Ammon's horn (tissue), 1 donor: ENCODE measurements at regions not wholly inside any gene's neighbourhood (a gene's known extent, or its start where the extent isn't known, plus 50 kb on each side); places are given as distances from the start of the nearest gene placed in this dataset.
A peak's percentile ranks its signal among the peaks of the same experiment; 100 is the strongest.
"Not testable (repeated sequence)": the region's sequence is repeated elsewhere in the genome, so short reads cannot be mapped to it uniquely, and the experiment has no call there.

ENCODE experiments used
- DNase-seq: peaks from one replicate; pipeline ENCODE4 v3.0.0-alpha.2; 2016; ENCODE audit warnings: low spot score

DNA sequence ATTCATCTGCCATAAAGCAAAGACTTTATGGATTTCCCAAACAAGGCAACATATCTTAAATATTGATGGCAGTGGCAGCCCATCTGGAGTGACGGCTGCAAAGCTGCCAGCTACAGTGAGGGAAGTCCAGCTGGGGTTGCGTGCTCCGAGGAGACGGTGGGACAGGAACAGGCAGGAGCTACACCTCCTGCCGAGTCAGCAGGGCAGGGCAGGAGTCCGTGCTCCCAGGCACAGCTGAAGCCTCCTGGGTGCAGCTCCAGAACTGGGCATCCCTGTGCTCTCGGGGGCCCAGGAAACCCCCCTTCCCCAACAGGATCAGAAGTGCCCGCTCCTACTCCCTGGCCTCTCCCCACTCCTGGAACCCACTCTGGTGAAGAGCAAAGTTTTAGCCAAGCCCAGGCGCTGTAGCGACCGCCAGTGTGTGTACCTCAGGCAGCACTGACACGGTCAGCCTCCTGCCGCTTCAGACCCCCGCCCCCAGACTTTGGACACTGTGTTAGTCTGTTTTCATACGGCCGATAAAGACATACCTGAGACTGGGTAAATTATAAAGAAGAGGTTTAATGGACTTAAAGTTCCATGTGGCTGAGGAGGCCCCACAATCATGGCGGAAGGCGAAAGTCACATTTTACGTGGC is 556.4 kb upstream of the CCDC54 start:
- no peak for DNase-seq

DNA sequence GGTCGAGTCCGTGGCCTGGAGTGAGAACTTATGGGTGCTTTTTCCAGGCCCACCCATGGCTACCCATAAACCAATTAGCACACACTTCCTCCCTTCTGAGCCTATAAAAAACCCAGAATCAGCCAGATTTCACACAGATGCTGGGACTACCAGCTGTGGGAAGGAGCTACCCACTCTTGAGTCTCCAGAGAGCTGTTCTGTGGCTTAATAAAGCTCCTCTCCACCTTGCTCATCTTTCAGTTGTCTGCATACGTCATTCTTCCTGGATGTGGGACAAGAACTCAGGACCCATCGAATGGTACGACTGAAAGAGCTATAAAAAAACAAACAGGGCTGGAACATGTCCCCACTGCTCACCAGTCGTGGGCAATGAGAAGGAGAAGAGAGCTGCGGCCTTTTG is 555.4 kb upstream of the CCDC54 start:
- no peak for DNase-seq

DNA sequence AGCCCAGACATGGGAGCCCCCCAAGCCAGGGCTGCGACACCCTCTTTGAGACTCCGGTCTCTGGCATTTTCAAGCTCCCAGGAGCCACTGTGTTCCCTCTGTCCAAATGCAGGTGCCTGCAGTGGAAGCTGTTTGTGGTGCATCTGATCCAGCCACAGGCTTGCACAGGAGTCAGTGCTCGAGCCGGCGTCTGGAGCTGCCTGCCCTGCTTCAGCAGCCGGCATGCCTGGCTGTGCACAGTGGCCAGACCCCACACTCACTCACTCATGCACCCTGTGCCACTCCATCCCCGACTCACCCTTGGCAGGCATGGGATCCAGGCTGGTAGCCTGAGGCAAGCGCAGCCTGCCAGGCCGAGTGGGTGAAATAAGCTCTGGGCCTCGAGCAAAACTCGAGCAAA is 555.0 kb upstream of the CCDC54 start:
- no peak for DNase-seq

DNA sequence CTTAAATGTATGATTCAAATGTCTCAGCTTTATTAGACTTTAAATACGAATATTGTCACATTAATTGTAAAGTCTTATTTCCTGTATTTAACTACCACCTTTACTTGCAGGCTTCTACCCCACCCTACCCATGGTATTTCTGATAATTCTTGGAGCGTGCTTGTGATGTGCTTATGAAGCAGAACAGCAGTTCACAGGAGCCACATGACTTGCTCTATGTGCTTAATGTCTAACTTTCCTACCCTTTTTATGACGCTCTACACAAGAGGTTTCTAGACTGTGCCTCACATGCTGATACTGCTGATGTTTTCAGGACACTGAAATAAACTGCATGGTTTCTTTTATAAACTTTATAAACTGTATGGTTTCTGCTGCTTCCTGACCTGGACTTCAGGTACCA is 553.5 kb upstream of the CCDC54 start:
- no peak for DNase-seq

DNA sequence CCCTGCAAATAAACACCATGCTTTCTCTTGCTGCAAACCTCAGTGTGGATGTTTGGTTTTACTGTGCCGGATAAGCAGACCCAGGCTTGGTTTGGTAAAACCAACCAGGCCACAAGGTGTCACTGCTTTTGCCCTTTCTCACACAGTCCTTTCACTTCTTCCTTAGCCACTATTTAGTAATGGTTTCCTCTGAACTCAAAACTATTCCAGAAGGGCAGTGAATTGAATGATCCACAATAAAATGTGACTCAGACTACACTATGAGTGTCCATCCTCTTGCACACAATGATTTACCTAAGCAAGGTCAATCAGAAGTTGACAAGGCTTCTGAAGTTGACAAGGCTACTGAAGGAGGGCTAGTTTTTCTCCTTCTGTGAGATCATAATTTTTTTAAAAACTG is 552.4 kb upstream of the CCDC54 start:
- DNase-seq = peak; percentile 39

DNA sequence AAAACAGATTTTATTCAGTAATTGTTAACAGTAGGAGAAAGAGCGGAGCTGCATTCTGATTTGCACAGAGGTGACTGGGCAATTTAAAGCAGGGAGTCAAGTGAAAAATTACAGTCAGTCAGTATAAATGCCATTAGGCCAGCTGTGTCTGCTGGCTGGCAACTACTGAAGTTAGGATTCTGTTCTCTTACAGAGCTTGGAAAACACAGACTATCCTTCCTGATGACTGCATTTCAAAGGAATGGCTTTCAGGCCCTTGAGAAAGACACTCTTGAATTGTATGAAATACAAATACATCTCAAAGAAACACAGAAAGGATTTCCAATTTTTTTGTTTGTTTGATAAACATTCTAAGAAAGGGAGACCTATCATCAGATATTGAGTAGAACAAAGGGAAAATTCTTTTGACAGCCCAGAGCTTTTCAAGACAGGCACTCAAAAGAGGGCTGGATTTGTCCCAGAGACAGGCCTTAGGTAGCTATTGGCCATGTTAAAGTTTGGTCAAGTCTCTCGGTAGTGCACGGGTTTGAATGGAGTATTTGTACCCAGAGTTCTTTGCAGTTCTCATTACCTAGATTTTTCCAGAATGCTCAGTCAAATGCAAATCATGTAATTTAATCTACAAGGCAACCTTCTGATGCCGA is 551.2 kb upstream of the CCDC54 start:
- DNase-seq = no peak

DNA sequence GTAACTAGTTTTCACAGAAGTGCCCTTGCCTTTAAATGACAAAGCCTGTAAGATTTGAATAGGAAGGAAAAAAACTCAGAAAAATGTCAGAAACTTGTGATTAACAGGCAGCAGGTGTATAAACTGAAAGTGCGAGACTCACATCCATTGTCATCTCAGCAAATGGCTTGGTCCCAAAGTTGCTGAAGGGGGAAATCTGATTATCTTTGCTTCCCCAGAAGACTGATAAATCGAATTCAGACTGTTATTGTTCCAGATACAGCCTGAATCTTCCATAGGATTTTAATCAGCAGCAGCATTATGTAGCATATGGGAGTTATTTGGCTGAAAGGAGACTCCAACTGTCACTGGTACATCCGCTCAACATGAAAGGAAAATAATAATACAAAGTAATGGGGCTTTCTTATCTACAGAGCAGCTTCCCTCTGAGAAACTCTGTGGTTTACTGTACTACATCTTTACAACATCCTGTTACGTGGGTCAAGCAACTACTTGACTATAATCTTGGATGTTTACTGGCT is 550.4 kb upstream of the CCDC54 start:
- no peak for DNase-seq

DNA sequence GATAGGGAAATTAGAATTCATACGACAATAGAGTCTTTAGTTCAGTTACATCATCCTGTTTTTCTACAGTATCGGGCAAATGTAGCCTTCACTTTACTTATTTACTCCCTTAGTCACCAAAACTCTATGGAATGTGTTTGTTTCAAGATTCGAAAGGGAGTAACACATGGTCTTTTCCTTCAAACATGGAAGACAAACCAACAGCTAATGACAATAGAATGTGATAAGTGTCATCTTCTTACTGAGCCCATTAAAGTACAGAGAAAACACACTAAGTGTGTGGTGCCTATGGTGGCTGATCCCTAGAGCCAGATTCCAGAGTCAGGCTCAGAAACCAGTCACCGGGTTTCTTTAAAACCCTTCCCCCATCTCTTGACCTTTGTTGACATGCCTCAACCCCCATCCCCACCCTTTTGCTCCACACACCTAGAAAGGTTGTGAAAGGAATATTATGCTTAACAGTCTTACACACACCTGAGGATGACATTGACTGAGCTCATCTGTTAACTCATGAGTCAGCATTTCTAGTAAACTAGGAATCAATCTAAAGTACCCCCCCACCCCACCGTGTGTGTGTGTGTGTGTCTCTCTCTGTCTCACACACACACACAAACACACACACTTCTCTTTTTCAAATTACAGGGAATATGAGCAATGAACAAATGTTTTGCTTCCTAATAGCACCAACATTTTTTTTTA is 549.6 kb upstream of the CCDC54 start:
- DNase-seq = no peak

DNA sequence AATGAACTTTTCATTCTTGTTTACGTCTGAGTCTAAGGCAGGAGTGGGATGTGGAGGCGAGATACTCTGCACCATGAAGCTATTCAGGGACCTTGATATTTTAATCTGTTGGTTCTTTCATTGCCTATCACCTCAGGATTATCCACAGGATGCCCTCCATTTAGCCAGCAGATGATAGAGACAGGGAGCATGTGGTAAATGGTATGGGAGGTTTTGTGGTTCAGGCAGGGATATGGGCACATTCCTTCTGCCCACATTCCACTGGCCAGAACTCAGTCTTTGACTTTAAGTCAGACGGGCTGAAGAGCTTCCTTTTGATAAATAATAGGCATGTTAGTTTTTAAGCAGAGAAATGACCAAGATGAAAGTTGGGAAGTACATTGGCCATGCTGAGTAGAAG is 548.0 kb upstream of the CCDC54 start:
- DNase-seq = no peak

DNA sequence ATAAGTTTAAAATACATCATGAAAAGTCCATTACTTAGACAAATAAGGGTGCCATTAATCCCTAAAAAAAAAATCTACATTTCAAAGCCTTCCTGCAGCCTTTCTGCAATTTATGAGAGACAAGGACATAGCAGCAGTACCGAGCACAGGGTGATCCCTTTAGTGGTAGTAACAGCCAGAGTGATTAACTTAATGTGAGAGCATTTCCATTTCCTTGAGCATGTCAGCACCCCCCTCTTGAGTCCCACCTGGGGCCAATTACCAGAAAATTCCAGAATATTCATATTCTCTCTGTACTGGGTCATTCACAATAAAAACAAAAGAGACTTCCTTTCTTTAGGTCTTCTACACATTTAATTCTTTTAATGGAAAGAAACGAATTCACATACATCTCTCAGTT is 546.9 kb upstream of the CCDC54 start:
- DNase-seq = no peak

DNA sequence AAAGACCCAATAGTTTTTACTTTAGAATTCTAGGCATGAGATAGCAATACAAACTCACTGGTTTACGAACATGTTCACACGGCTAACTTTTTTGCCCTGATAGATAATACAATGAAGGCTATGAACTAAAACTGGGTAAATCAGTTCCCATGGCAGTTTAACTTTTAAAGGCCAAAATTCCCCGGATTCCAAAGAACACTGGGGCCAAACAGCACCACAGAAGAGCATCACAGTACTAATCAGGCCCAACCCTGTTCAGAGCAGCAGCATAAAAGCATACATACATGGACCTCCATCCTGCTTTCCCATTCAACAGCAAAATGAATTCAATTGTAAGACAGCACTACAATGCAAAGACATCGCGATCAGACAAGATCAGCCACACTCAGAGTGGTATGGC is 540.3 kb upstream of the CCDC54 start:
- DNase-seq = no peak

DNA sequence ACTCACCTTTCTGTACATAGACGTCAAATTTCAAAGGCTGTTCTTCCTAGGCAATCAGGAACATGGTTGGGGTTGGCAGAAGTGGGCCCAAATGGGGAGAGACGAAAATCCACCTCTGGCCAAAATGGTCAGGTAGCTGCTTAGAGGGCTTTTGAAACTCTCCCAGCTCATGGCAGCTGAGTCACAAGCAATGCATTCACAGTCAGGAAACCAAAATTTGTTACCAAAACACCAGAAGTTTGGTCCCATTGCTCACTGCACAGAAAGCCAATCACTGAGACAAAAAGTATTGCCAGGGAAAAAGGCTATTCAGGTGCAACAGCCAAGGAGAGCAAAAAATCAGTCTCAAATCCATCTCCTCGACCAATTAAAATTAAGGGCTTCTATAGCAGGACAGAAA is 539.6 kb upstream of the CCDC54 start:
- DNase-seq = no peak

DNA sequence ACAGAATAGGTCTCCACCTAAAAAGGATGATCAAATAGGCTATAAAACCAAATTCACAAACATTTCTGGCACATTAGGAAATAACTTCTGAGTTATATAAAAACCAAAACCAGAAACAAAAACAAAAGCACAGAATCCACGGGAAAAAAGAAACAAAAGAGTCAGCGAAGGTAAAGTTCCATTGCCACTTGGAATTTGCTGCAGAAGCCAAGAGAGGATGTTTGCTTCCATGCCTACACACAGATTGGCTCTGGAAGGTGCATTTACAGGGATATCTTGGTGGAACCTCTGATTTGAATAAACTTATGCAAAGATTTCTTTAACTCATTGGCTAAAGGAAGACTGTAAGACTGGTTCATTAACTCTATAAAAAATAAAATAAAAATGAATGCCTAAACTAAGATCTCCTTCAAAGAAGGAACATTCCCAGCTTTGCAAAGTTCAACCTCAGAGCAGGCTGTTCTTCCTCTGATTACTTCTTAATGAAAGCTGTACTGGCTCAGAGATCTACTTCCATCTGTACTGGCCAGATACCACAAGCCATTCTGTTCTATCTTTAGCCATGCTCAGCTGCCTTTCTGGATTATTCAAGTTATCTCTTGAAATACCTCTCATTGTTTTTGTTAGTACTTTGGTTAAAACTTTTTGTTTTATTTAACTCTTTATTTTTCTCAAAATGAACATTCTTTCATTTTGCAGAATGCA is 537.5 kb upstream of the CCDC54 start:
- no peak for DNase-seq

DNA sequence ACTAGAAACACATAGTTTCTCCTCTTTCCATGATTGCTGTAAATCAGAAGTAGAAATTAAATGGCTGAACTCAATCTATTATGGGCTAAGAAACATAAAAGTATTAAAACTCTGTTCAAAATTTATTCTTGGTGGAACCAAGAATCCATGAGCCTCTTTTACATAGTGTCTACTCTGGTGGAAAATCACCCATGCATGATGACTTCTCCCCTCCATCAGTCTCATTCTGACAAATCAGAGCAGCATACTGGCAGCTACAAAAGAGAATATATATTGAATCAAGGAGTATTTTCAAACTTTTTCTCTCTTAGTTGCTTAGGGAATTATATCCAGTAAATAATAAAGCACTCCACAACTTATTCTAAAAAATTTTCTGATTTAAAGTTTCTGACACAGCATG is 536.9 kb upstream of the CCDC54 start:
- no peak for DNase-seq

DNA sequence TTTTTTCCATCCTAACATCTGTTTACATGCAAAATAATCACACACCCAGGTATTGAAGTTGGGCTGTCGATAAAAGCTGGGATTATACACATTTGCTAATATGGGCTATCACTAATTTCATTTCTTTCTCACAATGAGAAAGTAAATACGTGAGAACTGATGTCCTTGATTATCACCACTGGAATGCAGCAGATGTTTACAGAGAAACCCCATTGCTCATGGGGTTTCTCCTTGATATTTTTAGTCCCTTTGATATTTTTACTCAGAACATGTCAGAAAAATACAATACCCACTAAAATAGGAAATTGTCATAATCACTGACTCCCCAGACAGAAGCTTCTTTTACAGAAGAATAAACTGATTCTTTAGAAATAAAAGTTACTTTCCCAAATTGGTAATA is 535.1 kb upstream of the CCDC54 start:
- no peak for DNase-seq

DNA sequence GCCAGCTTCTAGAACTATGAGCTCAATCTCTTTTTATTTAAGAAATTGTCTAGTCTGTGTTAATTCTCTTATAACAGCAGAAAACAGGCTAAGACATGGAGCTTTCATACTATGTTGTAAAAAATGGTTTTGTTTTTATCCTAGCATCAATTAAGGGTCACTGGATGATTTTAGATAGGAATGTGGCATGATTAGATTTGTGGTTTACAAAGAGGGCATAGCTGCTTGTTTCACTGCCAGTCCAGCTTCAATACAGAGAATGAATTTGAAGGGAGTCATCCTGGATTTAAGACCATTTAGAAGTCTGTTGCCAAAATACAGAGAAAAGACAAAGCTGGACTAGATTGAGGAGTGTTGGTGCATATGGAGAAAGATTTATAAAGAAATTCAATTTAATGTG is 532.6 kb upstream of the CCDC54 start:
- DNase-seq = no peak

DNA sequence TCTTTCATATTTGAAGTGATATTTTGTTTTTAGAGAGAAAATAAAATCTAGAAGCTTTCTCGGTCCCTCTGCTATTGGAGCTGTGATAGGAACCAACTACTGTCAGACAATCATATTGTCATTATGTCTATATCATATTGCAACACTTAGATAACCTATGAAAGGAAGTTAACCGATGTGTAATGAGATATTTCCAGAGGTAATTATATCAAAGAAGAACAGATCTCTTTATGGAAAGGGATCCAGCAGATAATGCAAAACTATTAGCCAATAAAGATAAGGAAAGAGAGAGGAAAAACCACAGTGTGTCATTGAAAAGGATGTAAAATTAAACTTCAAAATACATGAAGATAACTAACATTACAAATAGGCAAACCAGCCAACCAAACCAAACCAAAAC is 529.1 kb upstream of the CCDC54 start:
- no peak for DNase-seq

DNA sequence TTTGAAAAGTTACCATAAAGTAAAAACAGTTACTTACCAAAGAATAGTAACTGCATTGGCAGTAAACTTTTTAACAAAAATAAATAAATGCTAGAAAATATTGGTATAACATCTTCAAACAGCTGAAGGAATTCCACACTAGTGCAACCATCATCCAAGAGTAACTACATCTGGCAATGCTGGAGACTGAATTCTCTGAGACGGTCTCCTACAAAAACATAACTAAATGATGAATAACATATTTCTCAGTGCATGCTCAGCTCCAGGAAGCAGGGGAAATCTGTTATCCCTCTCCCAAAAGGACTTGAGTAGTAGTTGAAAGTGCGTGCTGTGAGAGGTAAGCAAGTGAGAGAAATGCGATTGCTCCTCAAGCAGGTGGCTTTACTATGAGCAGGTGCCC is 526.8 kb upstream of the CCDC54 start:
- no peak for DNase-seq

DNA sequence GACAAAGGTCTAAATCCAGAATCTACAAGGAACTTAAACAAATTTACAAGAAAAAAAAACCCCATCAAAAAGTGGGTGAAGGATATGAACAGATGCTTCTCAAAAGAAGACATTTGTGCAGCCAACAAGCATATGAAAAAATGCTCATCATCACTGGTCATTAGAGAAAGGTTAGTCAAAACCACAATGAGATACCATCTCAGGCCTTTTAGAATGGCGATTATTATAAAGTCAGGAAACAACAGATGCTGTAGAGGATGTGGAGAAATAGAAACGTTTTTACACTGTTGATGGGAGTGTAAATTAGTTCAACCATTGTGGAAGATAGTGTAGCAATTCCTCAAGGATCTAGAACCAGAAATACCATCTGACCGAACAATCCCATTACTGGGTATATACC is 518.9 kb upstream of the CCDC54 start:
- DNase-seq = not testable (repeated sequence)

DNA sequence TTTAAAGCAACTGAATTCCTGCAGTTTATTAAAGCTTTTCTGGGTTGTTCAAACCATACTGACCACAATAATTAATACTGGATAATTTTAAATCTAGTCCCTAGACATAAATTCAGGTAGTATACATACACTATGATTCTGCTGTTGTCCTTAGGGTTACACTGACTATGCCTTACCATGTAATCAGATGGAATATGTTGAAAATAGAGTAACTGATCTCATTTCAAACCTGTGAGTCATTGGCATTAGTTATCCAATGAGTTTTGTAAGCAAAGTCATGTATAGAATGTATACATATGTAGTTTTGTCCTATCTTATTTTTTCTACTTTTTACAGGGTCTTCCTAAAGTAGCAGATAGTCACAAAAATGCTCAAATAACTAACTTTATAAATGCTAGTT is 517.1 kb upstream of the CCDC54 start:
- no peak for DNase-seq

DNA sequence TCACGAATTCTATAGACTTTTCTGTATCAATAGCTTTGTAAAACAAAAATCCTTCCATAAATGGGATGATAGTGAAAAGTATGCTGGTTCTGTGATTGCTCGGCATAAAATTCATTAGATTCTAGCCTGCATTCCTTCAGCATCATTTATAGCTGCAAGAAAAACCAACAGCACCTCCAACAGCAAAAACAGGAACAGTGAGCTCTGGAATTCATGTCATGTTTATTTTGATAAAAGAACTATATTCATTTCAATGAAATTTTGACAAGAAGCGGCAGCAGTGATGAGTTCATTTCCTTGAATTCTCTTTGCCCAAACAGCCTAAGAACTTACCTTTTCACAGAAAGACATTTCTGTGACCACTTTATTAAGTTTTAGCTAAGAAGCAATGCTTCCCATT is 515.2 kb upstream of the CCDC54 start:
- no peak for DNase-seq

DNA sequence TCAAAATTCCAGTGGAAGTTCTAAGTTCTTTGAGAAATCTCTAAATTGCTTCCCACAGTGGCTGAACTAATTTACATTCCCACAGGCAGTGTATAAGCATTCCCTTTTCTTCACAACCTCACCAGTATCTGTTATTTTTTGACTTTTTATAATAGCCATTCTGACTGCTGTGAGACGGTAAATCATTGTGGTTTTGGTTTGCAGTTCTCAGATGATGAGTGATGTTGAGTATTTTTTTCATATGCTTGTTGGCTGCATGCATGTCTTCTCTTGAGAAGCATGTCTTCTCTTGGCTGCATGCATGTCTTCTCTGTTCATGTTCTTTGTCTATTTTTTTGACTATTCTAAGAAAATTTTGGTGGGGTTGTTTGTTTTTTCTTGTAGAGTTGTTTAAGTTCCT is 499.6 kb upstream of the CCDC54 start:
- no peak for DNase-seq

DNA sequence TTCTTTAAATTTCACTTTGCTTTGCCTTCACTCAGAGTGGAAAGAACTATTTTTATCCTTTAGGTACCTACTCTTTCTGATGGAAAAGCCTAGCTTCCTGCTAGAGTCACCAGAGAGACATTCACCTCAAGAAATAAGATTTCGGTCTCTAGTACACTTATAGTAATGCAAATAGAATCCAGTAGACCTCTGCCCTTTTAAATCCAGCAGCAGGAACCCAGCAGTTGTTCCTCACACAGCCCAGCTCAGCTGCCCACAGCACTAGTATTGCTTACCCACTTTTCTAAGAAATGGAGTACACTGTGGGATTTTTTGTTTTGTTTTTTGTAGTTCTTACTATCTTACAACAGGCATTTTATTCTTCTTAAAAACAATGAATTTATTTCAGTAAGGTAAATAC is 497.0 kb upstream of the CCDC54 start:
- DNase-seq = no peak
